ENCODE measurements at regions not wholly inside any gene's neighbourhood (a gene's known extent, or its start where the extent isn't known, plus 50 kb on each side); places are given as distances from the start of the nearest gene placed in this dataset.

GRCh38 chr3:166127969-166128368, 290.7 kb upstream of the BCHE start:
- no peak for TF ChIP-seq POLR2AphosphoS5 (IDR thresholded peaks at IDR 0.05; ENCODE audit: low read depth, low read length)
- no peak for TF ChIP-seq MXI1 (IDR thresholded peaks at IDR 0.05; ENCODE audit: low read depth, low read length)
- TF ChIP-seq, protein P1, sequence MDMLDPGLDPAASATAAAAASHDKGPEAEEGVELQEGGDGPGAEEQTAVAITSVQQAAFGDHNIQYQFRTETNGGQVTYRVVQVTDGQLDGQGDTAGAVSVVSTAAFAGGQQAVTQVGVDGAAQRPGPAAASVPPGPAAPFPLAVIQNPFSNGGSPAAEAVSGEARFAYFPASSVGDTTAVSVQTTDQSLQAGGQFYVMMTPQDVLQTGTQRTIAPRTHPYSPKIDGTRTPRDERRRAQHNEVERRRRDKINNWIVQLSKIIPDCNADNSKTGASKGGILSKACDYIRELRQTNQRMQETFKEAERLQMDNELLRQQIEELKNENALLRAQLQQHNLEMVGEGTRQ (IDR thresholded peaks at IDR 0.05; ENCODE audit: borderline replicate concordance, low read depth, low read length): no peak
- TF ChIP-seq ZBTB33 (IDR thresholded peaks at IDR 0.05; ENCODE audit: borderline replicate concordance, low read depth): no peak
- TF ChIP-seq, protein P2, sequence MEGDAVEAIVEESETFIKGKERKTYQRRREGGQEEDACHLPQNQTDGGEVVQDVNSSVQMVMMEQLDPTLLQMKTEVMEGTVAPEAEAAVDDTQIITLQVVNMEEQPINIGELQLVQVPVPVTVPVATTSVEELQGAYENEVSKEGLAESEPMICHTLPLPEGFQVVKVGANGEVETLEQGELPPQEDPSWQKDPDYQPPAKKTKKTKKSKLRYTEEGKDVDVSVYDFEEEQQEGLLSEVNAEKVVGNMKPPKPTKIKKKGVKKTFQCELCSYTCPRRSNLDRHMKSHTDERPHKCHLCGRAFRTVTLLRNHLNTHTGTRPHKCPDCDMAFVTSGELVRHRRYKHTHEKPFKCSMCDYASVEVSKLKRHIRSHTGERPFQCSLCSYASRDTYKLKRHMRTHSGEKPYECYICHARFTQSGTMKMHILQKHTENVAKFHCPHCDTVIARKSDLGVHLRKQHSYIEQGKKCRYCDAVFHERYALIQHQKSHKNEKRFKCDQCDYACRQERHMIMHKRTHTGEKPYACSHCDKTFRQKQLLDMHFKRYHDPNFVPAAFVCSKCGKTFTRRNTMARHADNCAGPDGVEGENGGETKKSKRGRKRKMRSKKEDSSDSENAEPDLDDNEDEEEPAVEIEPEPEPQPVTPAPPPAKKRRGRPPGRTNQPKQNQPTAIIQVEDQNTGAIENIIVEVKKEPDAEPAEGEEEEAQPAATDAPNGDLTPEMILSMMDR (IDR thresholded peaks at IDR 0.05): no peak
- no peak for TF ChIP-seq MAX (IDR thresholded peaks at IDR 0.05; ENCODE audit: low read depth)
- TF ChIP-seq GATA2 (CRISPR knock-in tag; IDR thresholded peaks at IDR 0.05): no peak
- no peak for TF ChIP-seq GABPA (IDR thresholded peaks at IDR 0.05; ENCODE audit: low read depth)
- TF ChIP-seq SIN3A (IDR thresholded peaks at IDR 0.05; ENCODE audit: borderline replicate concordance, low read depth, low read length): no peak
